ENCODE measurements at regions not wholly inside any gene's neighbourhood (a gene's known extent, or its start where the extent isn't known, plus 50 kb on each side); places are given as distances from the start of the nearest gene placed in this dataset.

DNA sequence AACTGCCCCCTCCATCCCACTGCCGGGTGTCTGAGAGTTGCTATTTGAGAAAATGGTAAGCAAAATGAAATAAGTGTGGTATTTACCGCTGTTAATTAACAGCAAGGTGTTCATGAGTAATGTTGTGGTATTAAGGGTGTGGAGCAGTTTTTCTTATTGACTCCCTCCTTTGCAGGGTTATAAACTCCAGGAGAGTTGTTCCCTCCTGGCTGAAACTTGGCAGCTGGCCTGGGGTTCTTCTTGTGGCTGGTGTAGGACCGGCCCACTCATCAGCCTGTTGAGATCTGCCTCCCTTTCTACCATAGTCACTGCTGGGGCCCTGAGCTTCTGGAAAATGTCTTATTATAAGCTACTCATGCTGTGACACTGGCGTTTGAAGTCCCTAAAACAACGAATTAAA, 128.6 kb downstream of the SOX9 start:
- no peak for TF ChIP-seq POLR2AphosphoS5 (IDR thresholded peaks at IDR 0.05; ENCODE audit: borderline replicate concordance, low read depth, low read length)
- no peak for TF ChIP-seq EZH2 (IDR thresholded peaks at IDR 0.05)

All from SK-N-MC (cell line).